ENCODE measurements at regions not wholly inside any gene's neighbourhood (a gene's known extent, or its start where the extent isn't known, plus 50 kb on each side); places are given as distances from the start of the nearest gene placed in this dataset.

DNA sequence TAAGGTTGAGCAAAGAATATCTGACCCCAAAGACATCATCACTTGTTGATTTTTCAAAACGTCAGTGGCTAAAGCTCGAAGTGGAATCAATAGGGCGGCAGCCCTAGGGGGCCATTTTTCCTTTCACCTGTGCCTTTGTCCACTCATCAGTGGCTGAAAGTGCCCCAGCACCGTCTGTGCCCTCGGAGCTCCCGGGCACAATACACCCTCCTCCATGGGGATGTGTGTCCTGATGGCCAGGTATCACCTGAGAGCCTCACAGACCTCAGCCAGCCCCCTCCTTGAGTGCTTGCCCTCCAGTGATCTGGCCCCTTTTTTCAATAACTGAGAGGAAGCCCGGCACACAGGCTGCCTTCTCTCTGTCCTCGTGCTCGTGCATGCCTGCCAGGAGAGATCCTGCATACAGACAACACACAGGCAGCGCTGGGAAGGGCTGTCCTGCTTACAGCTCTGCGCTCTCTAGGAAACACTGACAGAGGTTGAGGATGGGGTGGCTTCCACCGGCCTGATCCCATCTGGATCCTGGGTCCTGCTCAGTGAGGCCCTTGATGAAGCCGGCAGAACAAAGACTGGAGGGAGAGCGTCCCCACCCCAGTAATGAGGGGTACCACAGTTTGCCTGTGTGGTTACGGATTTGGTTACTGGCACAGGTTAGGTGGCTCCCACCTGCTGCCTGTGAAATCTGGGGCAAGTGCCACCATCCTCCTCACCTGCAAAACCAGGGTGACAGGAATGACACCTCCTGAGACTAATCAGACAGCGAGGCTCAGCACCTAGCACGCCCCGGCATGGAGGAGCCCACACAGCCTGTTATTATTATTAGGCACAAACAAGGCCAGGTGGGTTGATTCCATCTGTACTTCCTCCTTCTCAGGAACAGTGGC, 197.5 kb upstream of the RAB6C start:
- no peak for DNase-seq

DNA sequence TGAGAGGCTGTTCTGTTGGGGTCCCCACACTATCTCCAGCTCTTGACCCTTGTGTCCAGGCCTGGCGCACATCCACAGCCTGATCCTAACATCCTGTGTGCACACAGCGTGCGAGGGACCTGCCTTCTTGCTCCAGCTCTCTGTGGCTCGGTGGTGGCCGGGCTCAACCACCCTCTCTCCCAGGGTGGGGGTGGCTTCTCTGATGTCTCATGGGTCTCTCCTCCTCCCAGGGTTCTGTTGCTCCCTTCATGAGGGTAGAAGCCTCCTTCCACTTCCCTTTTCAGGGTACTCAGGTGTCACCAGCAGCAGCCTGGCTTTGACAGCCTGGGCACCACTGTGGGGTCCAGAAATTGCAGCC, 196.9 kb upstream of the RAB6C start:
- no peak for DNase-seq

DNA sequence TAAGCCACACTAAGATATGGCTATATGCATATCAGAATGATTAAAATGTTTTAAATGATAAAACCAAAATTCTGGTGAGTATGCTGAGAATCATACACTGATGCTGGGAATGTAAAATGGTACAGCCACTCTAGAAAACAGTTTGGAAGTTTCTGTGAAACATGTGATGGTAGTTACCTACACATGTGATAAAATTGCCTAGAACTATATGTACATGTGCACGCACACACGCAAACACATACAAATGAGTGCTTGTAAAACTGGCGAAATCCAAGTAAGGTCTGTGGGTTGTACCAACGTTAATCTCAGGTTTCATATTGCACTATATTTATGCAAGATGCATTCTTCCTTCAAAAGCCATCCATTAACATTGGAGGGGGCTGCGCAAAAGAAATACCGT, 195.0 kb upstream of the RAB6C start:
- no peak for DNase-seq

DNA sequence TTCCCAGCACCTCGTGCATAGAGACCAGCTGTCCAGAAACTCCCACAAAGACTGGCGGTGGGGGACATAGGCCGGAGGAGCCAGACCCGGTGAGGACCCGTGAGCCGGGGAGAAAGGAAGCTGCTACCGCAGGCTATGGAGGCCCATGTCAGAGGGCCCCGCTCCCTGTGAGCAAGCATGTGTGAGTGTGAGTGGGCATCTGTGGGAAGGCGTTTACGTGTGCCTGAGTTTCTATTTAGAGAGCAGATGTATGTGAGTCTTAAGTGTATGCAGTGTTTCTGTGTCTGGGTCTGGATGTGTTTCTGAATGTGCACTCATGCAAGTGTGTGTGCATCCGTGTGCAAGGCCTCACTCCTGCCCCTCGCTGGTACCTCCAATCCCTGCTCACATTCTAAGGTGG, 187.8 kb upstream of the RAB6C start:
- no peak for DNase-seq

GRCh38 chr2:129793431-129793902, 186.0 kb upstream of the RAB6C start:
- no peak for DNase-seq

GRCh38 chr2:129794116-129794515, 185.3 kb upstream of the RAB6C start:
- no peak for DNase-seq

GRCh38 chr2:129794540-129794939, 184.9 kb upstream of the RAB6C start:
- no peak for DNase-seq

GRCh38 chr2:129796225-129796624, 183.2 kb upstream of the RAB6C start:
- DNase-seq: no peak

DNA sequence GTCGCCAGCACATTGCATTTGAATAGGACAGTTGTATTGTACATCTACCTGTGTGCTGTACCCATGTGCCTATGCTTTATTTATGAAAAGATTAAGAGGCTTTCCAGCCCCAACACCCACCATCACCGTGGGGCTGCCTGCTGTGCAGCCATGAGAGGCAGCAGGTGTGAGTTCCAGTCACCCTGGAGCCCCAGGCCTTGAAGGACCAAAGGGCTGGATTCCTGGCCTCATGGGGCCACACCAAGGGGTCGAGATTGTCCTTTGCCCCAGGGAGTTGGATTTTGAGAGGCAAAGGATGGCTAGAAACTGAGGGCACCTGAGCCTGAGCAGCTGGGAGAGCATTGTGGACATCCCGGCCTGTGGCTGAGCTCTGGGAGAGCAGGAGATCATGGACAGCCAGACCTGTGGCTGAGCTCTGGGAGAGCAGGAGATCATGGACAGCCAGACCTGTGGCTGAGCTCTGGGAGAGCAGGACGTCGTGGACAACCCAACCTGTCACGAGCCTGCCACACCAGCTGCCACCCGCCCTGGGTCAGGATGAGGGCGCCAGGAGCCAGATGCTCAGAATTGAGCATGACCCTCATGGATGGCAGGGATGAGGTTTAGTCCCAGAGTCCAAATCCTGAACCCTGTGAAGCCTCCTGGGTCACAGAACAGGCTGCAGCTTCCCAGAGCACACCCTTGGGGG, 182.5 kb upstream of the RAB6C start:
- DNase-seq: no peak

GRCh38 chr2:129797489-129798300, 181.8 kb upstream of the RAB6C start:
- no peak for DNase-seq

- DNase-seq: no peak
These were observed 181.2 kb upstream of the RAB6C start for GRCh38 chr2:129798301-129798581.

DNA sequence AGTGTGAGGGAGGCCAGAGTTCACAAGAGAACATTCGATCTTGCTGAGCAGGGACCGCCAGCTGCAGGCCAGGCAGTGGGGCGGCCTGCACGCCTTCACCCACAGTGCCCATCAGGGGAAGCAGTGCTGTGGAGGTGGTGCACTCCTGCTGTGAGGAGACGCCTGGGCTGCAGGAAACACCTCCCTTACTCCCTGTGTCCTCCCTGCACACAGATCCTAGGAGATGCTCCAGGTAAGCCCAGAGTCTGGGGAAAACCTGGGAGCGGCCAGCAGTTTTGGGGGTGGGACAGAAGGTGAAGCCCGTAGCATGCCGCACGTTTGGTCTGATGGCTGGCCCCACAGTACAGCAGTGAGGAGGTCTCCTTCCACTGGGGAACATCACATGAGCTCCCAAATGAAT, 180.8 kb upstream of the RAB6C start:
- DNase-seq: no peak

- no peak for DNase-seq
These were observed 180.2 kb upstream of the RAB6C start for GRCh38 chr2:129799036-129799958.

- no peak for DNase-seq
These were observed 179.2 kb upstream of the RAB6C start for GRCh38 chr2:129800285-129800684.

GRCh38 chr2:129800686-129801085, 178.8 kb upstream of the RAB6C start:
- no peak for DNase-seq

DNA sequence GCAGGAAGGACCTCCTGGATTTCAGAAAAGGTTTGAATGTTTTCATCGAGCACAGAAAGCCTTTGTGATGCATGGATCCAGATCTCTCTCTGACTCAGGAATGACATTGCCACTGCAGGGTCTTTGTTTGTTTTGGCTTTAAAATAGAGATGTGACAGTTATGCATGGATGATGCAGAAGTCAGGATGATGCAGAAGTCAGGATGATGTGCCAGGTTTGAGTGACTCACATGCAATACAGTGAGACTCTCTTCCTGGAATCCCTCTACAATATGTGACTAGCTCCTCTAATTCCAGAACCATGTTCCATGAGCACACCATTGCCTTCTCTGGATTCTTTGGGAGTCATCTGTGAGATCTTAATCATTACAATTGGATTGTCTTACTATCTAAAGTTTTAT, 177.9 kb upstream of the RAB6C start:
- DNase-seq: no peak

DNA sequence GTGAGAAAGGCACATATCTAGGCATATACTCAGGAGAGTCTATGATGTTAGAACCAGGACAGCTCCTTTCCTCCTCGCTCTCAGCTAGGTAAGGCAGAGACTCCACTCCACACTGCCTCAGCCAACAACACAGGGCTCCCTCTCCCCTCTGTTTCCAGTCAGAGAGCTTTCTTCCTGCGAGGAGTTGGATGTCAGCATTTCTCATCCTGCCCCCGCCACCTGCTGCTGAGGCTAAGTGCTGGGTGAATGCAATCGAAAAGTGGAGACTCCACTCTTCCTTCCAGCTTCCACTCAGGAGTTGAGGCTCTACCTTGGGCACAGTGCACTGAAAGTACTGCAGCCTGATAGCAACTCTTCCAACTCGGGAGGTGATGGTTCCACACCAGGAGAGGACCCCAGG, 177.2 kb upstream of the RAB6C start:
- DNase-seq: no peak

GRCh38 chr2:129803032-129803431, 176.4 kb upstream of the RAB6C start:
- no peak for DNase-seq

- no peak for DNase-seq
These were observed 175.6 kb upstream of the RAB6C start for GRCh38 chr2:129803871-129804270.

- DNase-seq: no peak
These were observed 173.6 kb upstream of the RAB6C start for GRCh38 chr2:129805899-129806298.

DNA sequence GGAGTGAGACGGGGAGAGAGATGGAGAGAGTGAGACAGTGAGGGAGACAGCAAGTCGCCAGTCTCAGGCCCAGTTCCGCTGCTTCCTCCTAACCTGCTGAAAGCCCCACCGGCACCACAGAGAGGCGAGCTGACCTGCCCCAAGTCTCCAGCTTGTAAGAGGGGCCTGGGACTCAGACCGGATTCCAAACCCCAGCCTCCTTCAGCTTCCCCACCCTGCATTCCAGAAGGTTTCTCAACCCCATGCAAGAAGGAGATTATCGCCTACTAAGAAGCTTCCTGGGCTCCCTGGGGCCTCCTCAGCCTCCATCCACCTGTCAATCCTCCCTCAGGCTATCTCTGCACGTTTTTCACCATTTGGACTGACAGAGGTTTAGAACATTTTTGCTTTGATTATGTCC, 173.1 kb upstream of the RAB6C start:
- no peak for DNase-seq

DNA sequence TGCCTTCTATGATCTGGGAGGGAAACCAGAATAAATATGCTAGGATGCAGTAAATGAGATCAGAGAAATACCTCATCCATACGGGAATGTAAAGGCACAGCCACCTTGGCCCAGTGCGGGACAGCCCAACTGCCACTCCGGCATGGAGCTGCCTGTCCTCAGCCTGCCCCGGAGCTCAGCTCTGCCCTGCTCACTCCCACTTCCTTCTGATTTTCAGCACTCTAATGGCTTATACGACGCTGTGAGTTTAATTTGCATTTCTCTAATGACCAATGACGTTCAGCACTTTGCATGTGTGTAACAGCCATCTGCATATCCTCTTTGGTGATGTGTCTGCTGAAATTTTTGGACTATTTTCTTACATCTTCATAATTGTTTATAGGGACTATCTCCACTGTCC, 172.5 kb upstream of the RAB6C start:
- DNase-seq: no peak
